ENCODE measurements at regions not wholly inside any gene's neighbourhood (a gene's known extent, or its start where the extent isn't known, plus 50 kb on each side); places are given as distances from the start of the nearest gene placed in this dataset.

DNA sequence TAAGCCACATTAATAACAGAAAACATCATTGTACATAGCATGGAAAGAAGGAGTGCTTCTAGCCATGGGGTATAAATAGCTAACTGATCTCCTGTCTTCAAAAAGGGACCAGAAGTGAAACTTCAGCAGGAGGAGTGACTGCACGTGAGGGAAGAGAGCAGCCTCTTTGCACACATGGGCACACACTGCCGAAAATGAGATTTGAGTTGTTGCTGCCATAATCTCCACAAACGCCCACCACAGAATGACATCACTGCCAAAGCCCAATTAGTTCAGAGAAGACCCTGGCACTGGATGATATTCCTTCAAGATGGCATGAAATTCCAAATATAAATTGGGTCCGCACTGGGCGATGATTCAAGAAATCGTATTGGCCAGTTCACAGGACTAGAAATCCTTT lies 238.9 kb upstream of the NR4A3 start:
- TF ChIP-seq, protein P1, sequence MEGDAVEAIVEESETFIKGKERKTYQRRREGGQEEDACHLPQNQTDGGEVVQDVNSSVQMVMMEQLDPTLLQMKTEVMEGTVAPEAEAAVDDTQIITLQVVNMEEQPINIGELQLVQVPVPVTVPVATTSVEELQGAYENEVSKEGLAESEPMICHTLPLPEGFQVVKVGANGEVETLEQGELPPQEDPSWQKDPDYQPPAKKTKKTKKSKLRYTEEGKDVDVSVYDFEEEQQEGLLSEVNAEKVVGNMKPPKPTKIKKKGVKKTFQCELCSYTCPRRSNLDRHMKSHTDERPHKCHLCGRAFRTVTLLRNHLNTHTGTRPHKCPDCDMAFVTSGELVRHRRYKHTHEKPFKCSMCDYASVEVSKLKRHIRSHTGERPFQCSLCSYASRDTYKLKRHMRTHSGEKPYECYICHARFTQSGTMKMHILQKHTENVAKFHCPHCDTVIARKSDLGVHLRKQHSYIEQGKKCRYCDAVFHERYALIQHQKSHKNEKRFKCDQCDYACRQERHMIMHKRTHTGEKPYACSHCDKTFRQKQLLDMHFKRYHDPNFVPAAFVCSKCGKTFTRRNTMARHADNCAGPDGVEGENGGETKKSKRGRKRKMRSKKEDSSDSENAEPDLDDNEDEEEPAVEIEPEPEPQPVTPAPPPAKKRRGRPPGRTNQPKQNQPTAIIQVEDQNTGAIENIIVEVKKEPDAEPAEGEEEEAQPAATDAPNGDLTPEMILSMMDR (IDR thresholded peaks at IDR 0.05) = no peak
- TF ChIP-seq POLR2A (IDR thresholded peaks at IDR 0.05) = no peak
